C4-2B (cell line): ENCODE measurements at regions not wholly inside any gene's neighbourhood (a gene's known extent, or its start where the extent isn't known, plus 50 kb on each side); places are given as distances from the start of the nearest gene placed in this dataset.
"Not testable (repeated sequence)": the region's sequence is repeated elsewhere in the genome, so short reads cannot be mapped to it uniquely, and the experiment has no call there.

ENCODE experiments used
- H3K27ac ChIP-seq: fragments of 450-650 bp; 2 replicates; pipeline ENCODE4 v1.5.1; 2017
- CTCF ChIP-seq: fragments of 450-650 bp; conservative IDR thresholded peaks from 2 replicates; pipeline ENCODE4 v1.5.1; 2017; ENCODE audit warnings: mild to moderate bottlenecking
- ZFX ChIP-seq: fragments of 450-650 bp; IDR thresholded peaks from 2 replicates; pipeline ENCODE4 v1.6.1; 2017

GRCh38 chr12:105502426-105502930 is 172.0 kb downstream of the C12orf75 start:
- H3K27ac ChIP-seq = no peak overlapping the region
- TF ChIP-seq CTCF = no peak
- no peak for TF ChIP-seq ZFX

GRCh38 chr12:105503619-105504018 is 173.1 kb downstream of the C12orf75 start:
- no peak overlapping the region for H3K27ac ChIP-seq
- TF ChIP-seq CTCF (no peak), ZFX (no peak)

GRCh38 chr12:105504286-105504685 is 173.8 kb downstream of the C12orf75 start:
- TF ChIP-seq ZFX = no peak
- peak; percentile 18 for TF ChIP-seq CTCF
- H3K27ac ChIP-seq = no peak overlapping the region

- no peak overlapping the region for H3K27ac ChIP-seq
- TF ChIP-seq ZFX = no peak
- TF ChIP-seq CTCF = no peak
These were observed 176.3 kb downstream of the C12orf75 start for GRCh38 chr12:105506678-105507310.

GRCh38 chr12:105507311-105508038 is 177.0 kb downstream of the C12orf75 start:
- no peak overlapping the region for H3K27ac ChIP-seq
- TF ChIP-seq ZFX = no peak
- TF ChIP-seq CTCF = no peak

GRCh38 chr12:105508096-105508495 is 177.6 kb downstream of the C12orf75 start:
- no peak for TF ChIP-seq ZFX
- TF ChIP-seq CTCF = no peak
- H3K27ac ChIP-seq = no peak overlapping the region

- TF ChIP-seq CTCF = no peak
- TF ChIP-seq ZFX = no peak
- no peak overlapping the region for H3K27ac ChIP-seq
These were observed 180.0 kb downstream of the C12orf75 start for GRCh38 chr12:105510526-105510925.

GRCh38 chr12:105512861-105513260 is 182.4 kb downstream of the C12orf75 start:
- not testable (repeated sequence) for H3K27ac ChIP-seq
